ENCODE measurements at regions not wholly inside any gene's neighbourhood (a gene's known extent, or its start where the extent isn't known, plus 50 kb on each side); places are given as distances from the start of the nearest gene placed in this dataset.

DNA sequence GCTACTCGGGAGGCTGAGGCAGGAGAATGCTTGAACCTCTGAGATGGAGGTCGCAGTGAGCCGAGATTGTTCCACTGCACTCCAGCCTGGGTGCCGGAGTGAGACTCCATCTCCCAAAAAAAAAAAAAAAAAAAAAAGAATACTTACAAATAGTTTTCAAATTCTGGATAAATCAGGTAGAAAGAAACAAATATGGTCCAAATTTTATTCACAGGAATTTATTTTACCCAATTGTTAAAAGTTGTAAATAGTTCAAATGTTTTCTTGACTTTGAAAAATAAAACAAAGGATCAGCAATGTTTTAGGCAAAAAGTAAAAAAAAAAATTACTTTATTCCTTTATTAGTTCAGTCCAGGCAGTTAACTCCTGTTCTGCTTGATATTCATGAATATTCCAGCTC lies 172.9 kb upstream of the NAMPT start:
- TF ChIP-seq, protein P1, sequence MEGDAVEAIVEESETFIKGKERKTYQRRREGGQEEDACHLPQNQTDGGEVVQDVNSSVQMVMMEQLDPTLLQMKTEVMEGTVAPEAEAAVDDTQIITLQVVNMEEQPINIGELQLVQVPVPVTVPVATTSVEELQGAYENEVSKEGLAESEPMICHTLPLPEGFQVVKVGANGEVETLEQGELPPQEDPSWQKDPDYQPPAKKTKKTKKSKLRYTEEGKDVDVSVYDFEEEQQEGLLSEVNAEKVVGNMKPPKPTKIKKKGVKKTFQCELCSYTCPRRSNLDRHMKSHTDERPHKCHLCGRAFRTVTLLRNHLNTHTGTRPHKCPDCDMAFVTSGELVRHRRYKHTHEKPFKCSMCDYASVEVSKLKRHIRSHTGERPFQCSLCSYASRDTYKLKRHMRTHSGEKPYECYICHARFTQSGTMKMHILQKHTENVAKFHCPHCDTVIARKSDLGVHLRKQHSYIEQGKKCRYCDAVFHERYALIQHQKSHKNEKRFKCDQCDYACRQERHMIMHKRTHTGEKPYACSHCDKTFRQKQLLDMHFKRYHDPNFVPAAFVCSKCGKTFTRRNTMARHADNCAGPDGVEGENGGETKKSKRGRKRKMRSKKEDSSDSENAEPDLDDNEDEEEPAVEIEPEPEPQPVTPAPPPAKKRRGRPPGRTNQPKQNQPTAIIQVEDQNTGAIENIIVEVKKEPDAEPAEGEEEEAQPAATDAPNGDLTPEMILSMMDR (IDR thresholded peaks at IDR 0.05) = no peak
- no peak for TF ChIP-seq POLR2A (IDR thresholded peaks at IDR 0.05)
